ENCODE measurements at regions not wholly inside any gene's neighbourhood (a gene's known extent, or its start where the extent isn't known, plus 50 kb on each side); places are given as distances from the start of the nearest gene placed in this dataset.

GRCh38 chr1:193377472-193377871 is 191.1 kb upstream of the B3GALT2 start:
- TF ChIP-seq GABPA (IDR thresholded peaks at IDR 0.05; ENCODE audit: low read depth) (no peak), CTCF (IDR thresholded peaks at IDR 0.05; ENCODE audit: insufficient read depth, low read length) (no peak)

Data from HL-60 (cell line).